ENCODE measurements at regions not wholly inside any gene's neighbourhood (a gene's known extent, or its start where the extent isn't known, plus 50 kb on each side); places are given as distances from the start of the nearest gene placed in this dataset.

DNA sequence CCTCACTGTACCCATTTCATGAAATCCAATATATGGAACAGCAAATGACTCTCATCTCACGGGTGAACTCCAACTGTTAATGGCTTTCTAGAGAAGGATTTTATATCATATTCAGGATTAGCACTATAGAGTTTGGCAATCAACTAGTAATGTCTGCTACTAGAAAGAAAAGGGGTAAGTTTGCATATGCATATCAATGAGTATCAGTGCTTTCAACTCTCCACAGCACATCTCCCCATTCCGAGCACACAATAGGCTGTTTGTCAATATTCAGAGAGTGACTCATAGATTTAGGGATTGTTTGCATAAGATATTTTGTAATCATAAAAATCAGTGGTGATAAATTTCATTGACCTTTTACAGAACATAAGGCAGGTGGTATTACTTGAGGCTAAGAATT is 163.2 kb upstream of the LMCD1 start:
- Histone ChIP-seq H3K4me1 (ENCODE audit: insufficient read depth, low read length) (no peaks in the 10 kb centered on the region), H3K4me3 (ENCODE audit: low read length) (no peak overlapping the region), H3K27me3 (ENCODE audit: control insufficient read depth in 1 of 2, insufficient read depth in 2 of 2, low read length in 2 of 2) (no peaks in the 10 kb centered on the region), H3K36me3 (ENCODE audit: insufficient read depth, low read length) (no peaks in the 10 kb centered on the region), H3K27ac (ENCODE audit: low read depth in 1 of 2, low read length in 2 of 2) (no peak overlapping the region), H3K9me3 (ENCODE audit: control insufficient read depth in 1 of 2, insufficient read depth in 1 of 2, low read length in 2 of 2) (no peaks in the 10 kb centered on the region)
- intact Hi-C loops (cut with DNase I, micrococcal nuclease) = no loop called here
- Mint-ChIP-seq H3K27me3 (no peaks in the 10 kb centered on the region), H3K27ac (no peak overlapping the region), H3K36me3 (ENCODE audit: low read depth) (no peaks in the 10 kb centered on the region), H3K9me3 (no peaks in the 10 kb centered on the region), H3K4me1 (ENCODE audit: low read depth) (peaks cover 11% of the 10 kb centered on the region), H3K4me3 (no peak overlapping the region)
- POLR2A ChIA-PET = no interaction called here
- CTCF ChIA-PET = no interaction called here
- no peak for DNase-seq
- ATAC-seq (ENCODE audit: poor library complexity) = no peak
- TF ChIP-seq, protein P1, sequence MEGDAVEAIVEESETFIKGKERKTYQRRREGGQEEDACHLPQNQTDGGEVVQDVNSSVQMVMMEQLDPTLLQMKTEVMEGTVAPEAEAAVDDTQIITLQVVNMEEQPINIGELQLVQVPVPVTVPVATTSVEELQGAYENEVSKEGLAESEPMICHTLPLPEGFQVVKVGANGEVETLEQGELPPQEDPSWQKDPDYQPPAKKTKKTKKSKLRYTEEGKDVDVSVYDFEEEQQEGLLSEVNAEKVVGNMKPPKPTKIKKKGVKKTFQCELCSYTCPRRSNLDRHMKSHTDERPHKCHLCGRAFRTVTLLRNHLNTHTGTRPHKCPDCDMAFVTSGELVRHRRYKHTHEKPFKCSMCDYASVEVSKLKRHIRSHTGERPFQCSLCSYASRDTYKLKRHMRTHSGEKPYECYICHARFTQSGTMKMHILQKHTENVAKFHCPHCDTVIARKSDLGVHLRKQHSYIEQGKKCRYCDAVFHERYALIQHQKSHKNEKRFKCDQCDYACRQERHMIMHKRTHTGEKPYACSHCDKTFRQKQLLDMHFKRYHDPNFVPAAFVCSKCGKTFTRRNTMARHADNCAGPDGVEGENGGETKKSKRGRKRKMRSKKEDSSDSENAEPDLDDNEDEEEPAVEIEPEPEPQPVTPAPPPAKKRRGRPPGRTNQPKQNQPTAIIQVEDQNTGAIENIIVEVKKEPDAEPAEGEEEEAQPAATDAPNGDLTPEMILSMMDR (IDR thresholded peaks at IDR 0.05) = no peak

DNA sequence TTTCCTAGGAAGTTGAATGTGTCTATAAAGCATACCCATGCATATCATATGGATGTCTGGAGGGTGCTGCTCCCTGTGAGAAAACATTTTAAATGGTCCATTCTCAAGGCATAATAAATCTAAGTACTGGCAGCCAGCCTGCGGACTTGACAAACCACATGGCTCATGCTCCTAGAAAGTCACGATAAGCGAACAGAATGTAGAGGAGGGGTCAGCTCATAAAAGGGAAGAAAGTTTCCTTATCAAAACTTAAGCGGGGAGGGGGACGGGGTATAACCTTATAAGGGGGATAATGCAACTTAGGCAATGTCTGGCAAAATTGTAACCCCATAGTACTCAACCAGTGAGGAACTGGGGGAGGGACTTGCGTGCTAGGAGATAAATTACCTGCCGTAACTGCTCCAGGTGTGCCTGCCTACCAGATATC is 159.8 kb upstream of the LMCD1 start:
- peaks cover 7% of the 10 kb centered on the region for H3K36me3 Mint-ChIP-seq (ENCODE audit: low read depth)
- H3K9me3 Mint-ChIP-seq = peaks cover 8% of the 10 kb centered on the region
- Histone ChIP-seq H3K4me1 (ENCODE audit: insufficient read depth, low read length) (no peaks in the 10 kb centered on the region), H3K9me3 (ENCODE audit: control insufficient read depth in 1 of 2, insufficient read depth in 1 of 2, low read length in 2 of 2) (peaks cover 0 to 13% of the 10 kb centered on the region in 2 experiments), H3K27ac (ENCODE audit: low read depth in 1 of 2, low read length in 2 of 2) (no peak overlapping the region), H3K27me3 (ENCODE audit: control insufficient read depth in 1 of 2, insufficient read depth in 2 of 2, low read length in 2 of 2) (no peaks in the 10 kb centered on the region), H3K4me3 (ENCODE audit: low read length) (no peak overlapping the region), H3K36me3 (ENCODE audit: insufficient read depth, low read length) (no peaks in the 10 kb centered on the region)
- intact Hi-C loops (cut with DNase I, micrococcal nuclease) = no loop called here
- TF ChIP-seq, protein P1 (IDR thresholded peaks at IDR 0.05) = no peak
- peaks cover 6% of the 10 kb centered on the region for H3K4me1 Mint-ChIP-seq (ENCODE audit: low read depth)
- no peak overlapping the region for H3K4me3 Mint-ChIP-seq
- DNase-seq = no peak
- H3K27me3 Mint-ChIP-seq = no peaks in the 10 kb centered on the region
- H3K27ac Mint-ChIP-seq = no peak overlapping the region
- ChIA-PET CTCF (no interaction called here), POLR2A (no interaction called here)
- no peak for ATAC-seq (ENCODE audit: poor library complexity)

DNA sequence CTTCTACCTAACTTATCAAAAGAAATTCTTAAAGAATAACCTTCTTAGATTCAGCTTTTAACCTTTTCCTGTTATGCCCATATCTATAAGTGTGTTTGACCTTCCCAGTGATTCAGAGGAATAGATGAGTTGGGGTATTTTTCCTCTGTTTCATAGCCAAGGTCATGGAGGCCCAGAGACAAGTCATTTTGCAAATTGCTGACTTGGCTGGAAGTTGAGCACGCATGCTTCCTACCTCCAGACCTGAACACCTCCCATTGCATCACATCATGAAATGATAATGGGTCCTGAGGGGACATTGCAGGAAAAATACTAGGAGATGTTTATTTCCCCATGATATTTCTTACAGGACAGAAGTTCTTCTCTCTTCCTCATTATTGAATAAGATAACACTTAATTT is 158.6 kb upstream of the LMCD1 start:
- H3K9me3 ChIP-seq (ENCODE audit: control insufficient read depth in 1 of 2, insufficient read depth in 1 of 2, low read length in 2 of 2) = peaks cover 0 to 13% of the 10 kb centered on the region in 2 experiments
- no peak overlapping the region for H3K27ac ChIP-seq (ENCODE audit: low read depth in 1 of 2, low read length in 2 of 2)
- no peak for DNase-seq
- H3K4me3 ChIP-seq (ENCODE audit: low read length) = no peak overlapping the region
- POLR2A ChIA-PET = interaction anchor here (0.6 kb wide), 1 partner anchor 15 kb away, joined by 3 read pairs; no protein-coding TSS in a partner anchor
- intact Hi-C loops (cut with DNase I, micrococcal nuclease) = no loop called here
- H3K4me1 Mint-ChIP-seq (ENCODE audit: low read depth) = no peaks in the 10 kb centered on the region
- no peaks in the 10 kb centered on the region for H3K27me3 ChIP-seq (ENCODE audit: control insufficient read depth in 1 of 2, insufficient read depth in 2 of 2, low read length in 2 of 2)
- H3K9me3 Mint-ChIP-seq = peaks cover 8% of the 10 kb centered on the region
- ATAC-seq (ENCODE audit: poor library complexity) = no peak
- no peaks in the 10 kb centered on the region for H3K27me3 Mint-ChIP-seq
- H3K27ac Mint-ChIP-seq = no peak overlapping the region
- no peak overlapping the region for H3K4me3 Mint-ChIP-seq
- no peaks in the 10 kb centered on the region for H3K4me1 ChIP-seq (ENCODE audit: insufficient read depth, low read length)
- H3K36me3 ChIP-seq (ENCODE audit: insufficient read depth, low read length) = no peaks in the 10 kb centered on the region
- CTCF ChIA-PET = no interaction called here
- TF ChIP-seq, protein P1 (IDR thresholded peaks at IDR 0.05) = no peak
- peaks cover 7% of the 10 kb centered on the region for H3K36me3 Mint-ChIP-seq (ENCODE audit: low read depth)

Data from CD4-positive, alpha-beta T cell (primary cell).